Loucy (cell line): ENCODE measurements at regions not wholly inside any gene's neighbourhood (a gene's known extent, or its start where the extent isn't known, plus 50 kb on each side); places are given as distances from the start of the nearest gene placed in this dataset.

Experiments used
- H2AFZ ChIP-seq: fragments of 200-600 bp; sonication (generic); 2 replicates; pipeline ENCODE4 v1.6.0; 2016; ENCODE audit warnings: antibody characterized with exemption, mild to moderate bottlenecking, low read length, moderate library complexity
- H3F3A ChIP-seq: fragments of 200-600 bp; 2 replicates; pipeline ENCODE4 v1.6.0; 2016; ENCODE audit warnings: antibody characterized with exemption, low read depth, mild to moderate bottlenecking
- H3K27me3 ChIP-seq: fragments of 200-600 bp; sonication (generic); 2 replicates; pipeline ENCODE4 v1.6.1; 2014; ENCODE audit warnings: low read length, mild to moderate bottlenecking; ENCODE audit not compliant: insufficient read depth, poor library complexity, severe bottlenecking
- H3K36me3 ChIP-seq: fragments of 200-600 bp; sonication (generic); 2 replicates; pipeline ENCODE4 v1.6.1; 2016; ENCODE audit warnings: low read length; ENCODE audit not compliant: insufficient read depth
- H3K4me1 ChIP-seq: fragments of 200-600 bp; sonication (generic); 2 replicates; pipeline ENCODE4 v1.5.1; 2014; ENCODE audit warnings: low read length, mild to moderate bottlenecking; ENCODE audit not compliant: insufficient read depth, poor library complexity, severe bottlenecking
- H3K4me2 ChIP-seq: fragments of 200-600 bp; sonication (generic); 2 replicates; pipeline ENCODE4 v1.6.0; 2014; ENCODE audit warnings: antibody characterized with exemption, low read length, low read depth, mild to moderate bottlenecking; ENCODE audit not compliant: poor library complexity, severe bottlenecking
- H3K4me3 ChIP-seq: fragments of 200-600 bp; sonication (generic); 2 replicates; pipeline ENCODE4 v1.5.1; 2014; ENCODE audit warnings: low read length, mild to moderate bottlenecking, mixed read lengths; ENCODE audit not compliant: poor library complexity, severe bottlenecking
- H3K79me2 ChIP-seq: fragments of 200-600 bp; sonication (generic); 2 replicates; pipeline ENCODE4 v1.6.1; 2014; ENCODE audit warnings: low read length; ENCODE audit not compliant: insufficient read depth
- H3K9ac ChIP-seq: fragments of 200-600 bp; sonication (generic); 2 replicates; pipeline ENCODE4 v1.6.0; 2014; ENCODE audit warnings: mild to moderate bottlenecking, low read depth, low read length, moderate library complexity; ENCODE audit not compliant: poor library complexity, severe bottlenecking
- H3K9me2 ChIP-seq: fragments of 200-600 bp; sonication (generic); replicated peaks from 2 replicates; pipeline ENCODE4 v1.6.1; 2016; ENCODE audit warnings: low read depth, low read length, mixed read lengths
- H3K9me3 ChIP-seq: fragments of 200-600 bp; sonication (generic); 2 replicates; pipeline ENCODE4 v1.6.1; 2014; ENCODE audit warnings: mild to moderate bottlenecking, antibody characterized with exemption, low read length, low read depth; ENCODE audit not compliant: insufficient read depth
- H4K20me1 ChIP-seq: fragments of 200-600 bp; sonication (generic); 2 replicates; pipeline ENCODE4 v1.6.0; 2014; ENCODE audit warnings: antibody characterized with exemption, low read length, mild to moderate bottlenecking; ENCODE audit not compliant: insufficient read depth, poor library complexity, severe bottlenecking
- EZH2phosphoT487 ChIP-seq: fragments of 200-600 bp; IDR thresholded peaks from 2 replicates; pipeline ENCODE4 v1.6.1; 2018; ENCODE audit warnings: antibody characterized with exemption, mild to moderate bottlenecking, moderate library complexity, borderline replicate concordance
- TF ChIP-seq, protein P1 (sequence below): fragments of 200-600 bp; sonication (generic); conservative IDR thresholded peaks from 2 replicates; pipeline ENCODE4 v1.5.1; 2014; ENCODE audit warnings: mild to moderate bottlenecking, antibody characterized with exemption, low read length

GRCh38 chr6:4434655-4435054, 299.3 kb upstream of the ECI2 start:
- no peak overlapping the region for H3K4me2 ChIP-seq
- H3K9me3 ChIP-seq, result peaks cover 4% of the 10 kb centered on the region; the same call in 1 of the 2 replicates
- no peaks in the 10 kb centered on the region for H3K9me2 ChIP-seq
- no peak overlapping the region for H3K9ac ChIP-seq
- TF ChIP-seq, protein P1, sequence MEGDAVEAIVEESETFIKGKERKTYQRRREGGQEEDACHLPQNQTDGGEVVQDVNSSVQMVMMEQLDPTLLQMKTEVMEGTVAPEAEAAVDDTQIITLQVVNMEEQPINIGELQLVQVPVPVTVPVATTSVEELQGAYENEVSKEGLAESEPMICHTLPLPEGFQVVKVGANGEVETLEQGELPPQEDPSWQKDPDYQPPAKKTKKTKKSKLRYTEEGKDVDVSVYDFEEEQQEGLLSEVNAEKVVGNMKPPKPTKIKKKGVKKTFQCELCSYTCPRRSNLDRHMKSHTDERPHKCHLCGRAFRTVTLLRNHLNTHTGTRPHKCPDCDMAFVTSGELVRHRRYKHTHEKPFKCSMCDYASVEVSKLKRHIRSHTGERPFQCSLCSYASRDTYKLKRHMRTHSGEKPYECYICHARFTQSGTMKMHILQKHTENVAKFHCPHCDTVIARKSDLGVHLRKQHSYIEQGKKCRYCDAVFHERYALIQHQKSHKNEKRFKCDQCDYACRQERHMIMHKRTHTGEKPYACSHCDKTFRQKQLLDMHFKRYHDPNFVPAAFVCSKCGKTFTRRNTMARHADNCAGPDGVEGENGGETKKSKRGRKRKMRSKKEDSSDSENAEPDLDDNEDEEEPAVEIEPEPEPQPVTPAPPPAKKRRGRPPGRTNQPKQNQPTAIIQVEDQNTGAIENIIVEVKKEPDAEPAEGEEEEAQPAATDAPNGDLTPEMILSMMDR, result no peak
- no peak for TF ChIP-seq EZH2phosphoT487
- H2AFZ ChIP-seq, result no peak overlapping the region
- H3K4me3 ChIP-seq, result no peak overlapping the region
- no peaks in the 10 kb centered on the region for H3K27me3 ChIP-seq
- no peaks in the 10 kb centered on the region for H4K20me1 ChIP-seq
- H3K4me1 ChIP-seq, result no peaks in the 10 kb centered on the region
- no peaks in the 10 kb centered on the region for H3F3A ChIP-seq
- no peaks in the 10 kb centered on the region for H3K36me3 ChIP-seq
- no peaks in the 10 kb centered on the region for H3K79me2 ChIP-seq

DNA sequence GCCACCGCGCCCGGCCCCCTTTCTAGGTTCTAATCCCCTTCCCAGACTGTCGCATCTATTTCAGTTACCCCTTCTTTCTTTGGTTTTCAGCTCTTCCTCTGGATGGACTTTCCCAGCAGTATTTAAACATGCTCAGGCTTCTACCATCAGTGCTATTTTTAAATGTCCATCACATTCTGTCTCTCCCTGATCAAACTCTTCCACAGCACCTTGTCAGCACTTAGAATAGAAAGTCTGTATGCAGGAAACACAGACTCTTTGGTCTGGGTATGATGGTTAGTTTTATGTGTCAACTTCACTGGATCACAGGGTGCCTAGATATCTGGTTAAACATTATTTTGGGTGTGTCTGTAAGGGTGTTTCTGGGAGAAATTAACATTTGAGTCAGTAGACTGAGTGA, 297.8 kb upstream of the ECI2 start:
- no peaks in the 10 kb centered on the region for H3F3A ChIP-seq
- H3K9ac ChIP-seq, result no peak overlapping the region
- peaks cover 4% of the 10 kb centered on the region; the same call in 1 of the 2 replicates for H3K9me3 ChIP-seq
- no peaks in the 10 kb centered on the region for H3K27me3 ChIP-seq
- no peaks in the 10 kb centered on the region for H4K20me1 ChIP-seq
- H3K79me2 ChIP-seq, result no peaks in the 10 kb centered on the region
- H3K4me1 ChIP-seq, result no peaks in the 10 kb centered on the region
- no peak overlapping the region for H3K4me3 ChIP-seq
- H3K4me2 ChIP-seq, result no peak overlapping the region
- H2AFZ ChIP-seq, result no peak overlapping the region
- H3K36me3 ChIP-seq, result no peaks in the 10 kb centered on the region
- TF ChIP-seq, protein P1, result no peak
- TF ChIP-seq EZH2phosphoT487, result no peak
- no peaks in the 10 kb centered on the region for H3K9me2 ChIP-seq

DNA sequence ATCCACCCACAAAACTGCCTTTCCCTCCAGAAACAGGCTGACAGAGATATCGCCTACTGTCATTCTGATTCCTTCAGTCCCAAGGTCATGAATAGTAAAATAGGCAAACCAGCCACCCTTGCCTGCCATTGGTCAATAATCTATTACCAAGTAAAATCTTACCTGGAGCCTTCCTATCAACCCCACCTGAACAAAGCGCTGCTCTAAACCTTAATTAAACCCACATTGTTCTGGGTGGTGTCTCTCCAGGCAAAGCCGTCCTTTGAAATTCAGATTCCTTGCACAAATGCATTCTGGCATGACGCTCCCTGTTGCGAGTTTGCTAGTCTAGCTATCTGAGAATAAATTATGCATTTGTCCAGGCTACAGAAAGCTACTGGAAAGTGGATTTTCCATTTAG, 291.6 kb upstream of the ECI2 start:
- no peaks in the 10 kb centered on the region for H3K79me2 ChIP-seq
- no peak overlapping the region for H3K4me2 ChIP-seq
- no peaks in the 10 kb centered on the region for H4K20me1 ChIP-seq
- TF ChIP-seq EZH2phosphoT487, result no peak
- TF ChIP-seq, protein P1, result no peak
- no peaks in the 10 kb centered on the region for H3F3A ChIP-seq
- H3K9me3 ChIP-seq, result peaks cover 4% of the 10 kb centered on the region; the same call in 1 of the 2 replicates
- no peaks in the 10 kb centered on the region for H3K4me1 ChIP-seq
- no peak overlapping the region for H2AFZ ChIP-seq
- H3K9ac ChIP-seq, result no peak overlapping the region
- no peaks in the 10 kb centered on the region for H3K27me3 ChIP-seq
- no peaks in the 10 kb centered on the region for H3K36me3 ChIP-seq
- H3K4me3 ChIP-seq, result no peak overlapping the region
- H3K9me2 ChIP-seq, result no peaks in the 10 kb centered on the region
